CD4-positive, CD25-positive, alpha-beta regulatory T cell (primary cell): ENCODE measurements at regions not wholly inside any gene's neighbourhood (a gene's known extent, or its start where the extent isn't known, plus 50 kb on each side); places are given as distances from the start of the nearest gene placed in this dataset.
A peak's percentile ranks its signal among the peaks of the same experiment; 100 is the strongest.
"Not testable (repeated sequence)": the region's sequence is repeated elsewhere in the genome, so short reads cannot be mapped to it uniquely, and the experiment has no call there.

Experiments
- ATAC-seq, 2 donors: fragments of 150-1000 bp; cut with Tn5 transposase; one replicate each; pipeline ENCODE4 v1.10.0; 2021; ENCODE audit warnings: low read depth in 2 of 2, moderate number of reproducible peaks in 2 of 2, moderate library complexity in 1 of 2
- DNase-seq, 3 donors: peaks; one replicate each; pipeline versions ENCODE4 v3.0.0 to v3.0.0-alpha.2; 2012 to 2022; ENCODE audit warnings: mixed read lengths in 1 of 3
- H3K27ac ChIP-seq: one replicate; pipeline ENCODE4 v1.7.0; 2013; ENCODE audit warnings: mild to moderate bottlenecking, low read length; ENCODE audit not compliant: insufficient read depth, poor library complexity, severe bottlenecking
- H3K27me3 ChIP-seq: one replicate; pipeline ENCODE4 v1.7.0; 2013; ENCODE audit warnings: low read length; ENCODE audit not compliant: control insufficient read depth, insufficient read depth
- H3K36me3 ChIP-seq: one replicate; pipeline ENCODE4 v1.7.0; 2013; ENCODE audit warnings: mild to moderate bottlenecking, low read length, moderate library complexity; ENCODE audit not compliant: control insufficient read depth, insufficient read depth
- H3K4me1 ChIP-seq: 2 replicates; pipeline ENCODE4 v1.7.0; 2013; ENCODE audit warnings: mild to moderate bottlenecking, low read length; ENCODE audit not compliant: insufficient read depth, control insufficient read depth, poor library complexity, severe bottlenecking
- H3K4me3 ChIP-seq: one replicate; pipeline ENCODE4 v1.7.0; 2013; ENCODE audit warnings: low read depth, mild to moderate bottlenecking, low read length, moderate library complexity
- H3K9me3 ChIP-seq, 2 experiments: 1 replicate in 1 of 2; 2 replicates in 1 of 2; pipeline ENCODE4 v1.7.0; 2013; ENCODE audit warnings: low read length in 2 of 2, mild to moderate bottlenecking in 1 of 2, moderate library complexity in 1 of 2; ENCODE audit not compliant: control insufficient read depth in 2 of 2
- H3K27ac Mint-ChIP-seq, 3 donors: one replicate each; pipeline ENCODE4 v1.8.0; 2020 to 2022; ENCODE audit warnings: mild to moderate bottlenecking in 3 of 3, mixed read lengths in 3 of 3, moderate library complexity in 2 of 3
- H3K27me3 Mint-ChIP-seq: one replicate; pipeline ENCODE4 v1.8.0; 2022; ENCODE audit warnings: mild to moderate bottlenecking, mixed read lengths
- H3K36me3 Mint-ChIP-seq: one replicate; pipeline ENCODE4 v1.8.0; 2020; ENCODE audit warnings: mixed read lengths
- H3K4me1 Mint-ChIP-seq, 4 donors: one replicate each; pipeline ENCODE4 v1.8.0; 2020 to 2022; ENCODE audit warnings: mixed read lengths in 4 of 4, mild to moderate bottlenecking in 1 of 4
- H3K4me3 Mint-ChIP-seq, 4 donors: one replicate each; pipeline ENCODE4 v1.8.0; 2020 to 2022; ENCODE audit warnings: mild to moderate bottlenecking in 4 of 4, mixed read lengths in 4 of 4, moderate library complexity in 3 of 4
- H3K9me3 Mint-ChIP-seq, 7 donors: one replicate each; pipeline ENCODE4 v1.8.0; 2020 to 2022; ENCODE audit warnings: mixed read lengths in 7 of 7, mild to moderate bottlenecking in 3 of 7, moderate library complexity in 2 of 7

DNA sequence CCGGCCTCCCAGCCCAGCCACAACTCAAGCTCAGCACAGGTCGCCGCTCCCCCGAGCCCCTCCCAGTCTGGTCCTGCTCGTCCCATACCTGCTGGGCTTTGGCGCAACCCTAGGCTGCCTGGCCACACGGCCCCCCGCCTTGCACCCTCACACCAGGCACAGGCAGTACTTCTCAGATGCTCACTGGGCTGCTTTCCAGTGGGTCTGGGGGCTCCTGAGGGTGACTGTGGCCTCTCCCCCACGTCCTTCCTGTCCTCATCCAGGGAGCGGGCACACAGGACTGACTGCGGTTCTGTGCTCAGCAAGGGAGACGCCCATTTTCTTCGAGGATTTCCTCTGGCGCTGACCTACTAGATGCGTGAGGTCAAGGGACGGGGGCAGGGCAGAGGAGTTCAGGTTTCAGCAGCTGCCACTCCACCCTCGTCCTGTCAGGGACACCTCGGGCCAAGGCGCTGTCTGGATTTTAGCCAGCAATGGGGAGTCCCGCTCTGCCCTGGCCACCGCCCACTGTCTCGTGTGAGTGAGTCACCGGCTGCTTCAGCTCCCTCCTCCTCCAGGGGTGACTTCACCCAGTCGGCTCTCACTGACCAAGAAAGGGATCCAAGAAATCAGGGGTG lies 115.8 kb downstream of the NPIPB11 start:
- Mint-ChIP-seq H3K4me3 (peak overlapping the region in 1 of 4 donors; percentile 46), H3K9me3 (no peaks in the 10 kb centered on the region), H3K27me3 (no peaks in the 10 kb centered on the region), H3K36me3 (no peaks in the 10 kb centered on the region), H3K27ac (peak overlapping the region in 1 of 3 donors; percentile 71), H3K4me1 (peaks cover 0 to 15% (median 3%) of the 10 kb centered on the region in 4 donors)
- ATAC-seq (peak; percentile 75 to 78), DNase-seq (peak in 2 of 3 donors; percentile 29 to 46)
- H3K4me3 ChIP-seq, result no peak overlapping the region
- H3K4me1 ChIP-seq, result peaks cover 8% of the 10 kb centered on the region
- H3K36me3 ChIP-seq, result no peaks in the 10 kb centered on the region
- H3K27ac ChIP-seq, result no peak overlapping the region
- H3K9me3 ChIP-seq, result no peaks in the 10 kb centered on the region
- no peaks in the 10 kb centered on the region for H3K27me3 ChIP-seq

DNA sequence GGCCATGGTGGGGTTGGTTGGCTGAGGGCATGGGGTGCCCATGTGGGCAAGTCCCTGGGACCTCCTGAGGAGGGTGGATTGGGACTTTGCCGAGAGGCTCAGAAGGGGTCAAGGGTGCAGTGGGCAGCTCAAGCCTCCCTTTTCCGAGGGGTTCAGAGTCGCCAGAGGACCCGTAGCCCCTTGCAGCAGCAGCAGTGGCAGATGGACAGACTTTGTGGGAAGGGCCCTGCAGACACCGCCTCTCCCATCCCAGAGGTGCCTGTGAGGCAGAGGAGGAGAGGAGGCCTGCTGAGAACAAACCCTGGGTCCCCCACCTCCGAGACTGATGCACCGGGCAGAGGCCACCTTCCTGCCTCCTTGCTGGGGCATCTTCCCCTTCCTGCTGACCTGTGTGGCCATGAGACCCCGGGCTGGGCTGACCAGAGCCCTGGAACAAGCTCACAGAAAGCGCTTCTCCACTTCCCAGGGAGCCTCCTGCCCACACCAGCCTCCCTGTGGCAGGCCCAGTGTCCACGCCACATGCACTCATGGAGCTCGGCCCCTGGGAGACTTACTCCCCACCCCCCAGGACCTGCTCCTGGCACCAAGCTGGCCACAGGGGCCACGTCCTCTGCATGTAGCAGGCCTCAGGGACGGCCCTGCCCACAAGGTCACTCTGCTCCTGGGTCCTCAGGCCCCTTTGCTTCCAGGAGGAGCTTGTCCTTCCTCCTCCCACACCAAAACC lies 116.8 kb downstream of the NPIPB11 start:
- H3K4me1 ChIP-seq, DNase-seq, ATAC-seq, H3K27me3 Mint-ChIP-seq, H3K4me3 Mint-ChIP-seq, H3K27me3 ChIP-seq, H3K9me3 ChIP-seq, H3K4me3 ChIP-seq, H3K36me3 Mint-ChIP-seq, H3K27ac ChIP-seq, H3K9me3 Mint-ChIP-seq, H3K36me3 ChIP-seq: not testable (repeated sequence)
- Mint-ChIP-seq H3K27ac (peak overlapping the region in 1 of 3 donors; percentile 81), H3K4me1 (peaks cover 0 to 21% (median 5%) of the 10 kb centered on the region in 4 donors)

DNA sequence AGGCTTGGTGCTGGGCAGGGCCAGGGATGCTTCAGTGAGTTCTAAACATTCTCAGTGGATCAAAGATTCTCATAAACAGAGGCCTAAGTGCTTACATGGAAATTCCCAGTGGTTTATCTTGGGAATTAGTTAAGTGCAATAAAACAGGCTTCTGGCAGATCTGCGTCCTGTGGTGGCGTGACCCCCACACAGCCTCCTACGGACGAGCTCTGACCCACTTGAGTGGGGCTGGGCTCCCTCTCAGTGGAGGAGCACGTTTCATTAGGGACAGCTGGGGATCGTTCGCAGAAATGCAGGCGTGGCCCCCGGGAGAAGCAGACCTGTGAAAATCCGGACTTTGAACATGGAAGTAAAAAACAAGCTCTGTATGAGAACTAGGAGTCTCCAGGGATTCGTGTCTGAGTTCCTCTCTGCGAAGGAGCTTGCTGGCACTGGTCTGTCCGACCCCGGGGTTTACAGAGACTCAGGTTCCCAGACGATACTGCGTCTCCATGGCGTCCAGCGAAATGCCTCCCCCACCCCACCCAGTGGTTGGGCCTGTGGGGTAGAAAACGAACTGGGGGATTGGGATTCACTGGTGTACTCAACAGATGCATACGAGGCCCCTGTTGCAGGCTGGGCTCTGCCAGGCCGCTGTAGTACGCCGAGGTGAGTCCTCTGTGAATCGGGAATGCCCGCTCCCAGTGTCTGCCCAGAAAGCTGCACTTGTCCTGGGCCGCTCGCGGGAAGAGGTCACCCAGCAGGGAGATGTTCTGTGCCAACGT lies 117.6 kb downstream of the NPIPB11 start:
- not testable (repeated sequence) for ATAC-seq, H3K9me3 ChIP-seq, H3K27me3 ChIP-seq, H3K36me3 ChIP-seq, H3K4me3 ChIP-seq, H3K4me1 ChIP-seq, H3K27ac ChIP-seq, H3K36me3 Mint-ChIP-seq, H3K9me3 Mint-ChIP-seq, DNase-seq, H3K27me3 Mint-ChIP-seq, H3K4me3 Mint-ChIP-seq
- Mint-ChIP-seq H3K27ac (peak overlapping the region in 1 of 3 donors; percentile 56), H3K4me1 (peaks cover 0 to 25% (median 6%) of the 10 kb centered on the region in 4 donors)

DNA sequence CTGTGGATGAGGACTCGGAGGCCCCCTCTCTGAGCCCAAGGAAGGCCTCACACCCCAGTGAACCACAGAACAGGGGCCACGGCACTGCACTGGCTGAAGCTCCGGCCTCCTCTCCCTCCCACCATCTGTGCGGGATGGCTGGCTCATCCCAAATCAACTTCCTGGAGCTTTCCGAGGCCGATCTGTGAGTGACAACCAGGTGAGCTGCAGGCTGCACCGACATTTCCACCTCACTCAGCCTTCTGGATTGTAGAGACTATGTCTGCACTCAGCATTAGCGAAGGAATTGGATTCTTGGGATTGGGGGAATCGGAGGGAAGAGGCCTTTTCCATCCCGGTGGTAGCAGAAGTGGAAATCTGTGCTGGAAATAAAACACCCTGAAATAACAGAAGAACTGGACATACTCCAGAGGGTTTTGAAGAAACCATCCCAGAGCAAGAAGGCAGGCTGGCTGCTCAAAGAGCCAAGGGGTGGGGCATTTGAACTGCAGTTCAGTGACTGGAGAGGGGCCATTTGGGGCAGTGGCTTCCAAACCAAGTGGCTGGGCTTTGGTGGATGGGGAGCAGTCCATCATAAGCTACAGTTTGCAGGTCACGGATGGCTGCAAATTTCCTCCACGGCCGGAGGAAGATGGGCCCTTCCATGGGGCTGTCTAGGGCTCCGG lies 118.5 kb downstream of the NPIPB11 start:
- not testable (repeated sequence) for DNase-seq, H3K36me3 ChIP-seq, H3K27ac Mint-ChIP-seq, H3K27me3 ChIP-seq, H3K9me3 ChIP-seq, H3K4me3 ChIP-seq, H3K4me3 Mint-ChIP-seq, ATAC-seq, H3K36me3 Mint-ChIP-seq, H3K27ac ChIP-seq, H3K27me3 Mint-ChIP-seq, H3K4me1 ChIP-seq, H3K9me3 Mint-ChIP-seq
- H3K4me1 Mint-ChIP-seq, result peaks cover 0 to 25% (median 6%) of the 10 kb centered on the region in 4 donors

DNA sequence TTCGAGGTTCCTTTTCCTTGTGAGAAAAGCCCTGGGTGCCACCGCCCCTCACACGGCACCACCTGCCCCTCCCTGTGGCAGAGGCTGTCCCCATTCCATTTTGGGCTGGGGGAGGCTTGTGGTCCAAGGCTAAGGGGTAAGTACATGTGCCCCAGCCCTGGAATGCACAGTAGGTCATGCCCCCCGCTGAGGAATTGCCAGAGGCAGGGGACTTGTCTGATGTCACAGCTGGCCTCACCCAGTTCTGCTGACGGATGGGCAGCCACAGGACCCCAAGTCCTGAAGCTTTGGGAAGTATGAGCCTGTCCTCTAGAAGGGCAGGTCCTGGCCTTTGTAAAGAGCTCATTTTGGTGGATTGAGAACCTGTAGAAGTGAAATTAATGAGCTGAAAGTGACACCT lies 119.3 kb downstream of the NPIPB11 start:
- DNase-seq, H3K9me3 ChIP-seq: not testable (repeated sequence)
- H3K4me1 Mint-ChIP-seq, result peaks cover 0 to 25% (median 6%) of the 10 kb centered on the region in 4 donors

DNA sequence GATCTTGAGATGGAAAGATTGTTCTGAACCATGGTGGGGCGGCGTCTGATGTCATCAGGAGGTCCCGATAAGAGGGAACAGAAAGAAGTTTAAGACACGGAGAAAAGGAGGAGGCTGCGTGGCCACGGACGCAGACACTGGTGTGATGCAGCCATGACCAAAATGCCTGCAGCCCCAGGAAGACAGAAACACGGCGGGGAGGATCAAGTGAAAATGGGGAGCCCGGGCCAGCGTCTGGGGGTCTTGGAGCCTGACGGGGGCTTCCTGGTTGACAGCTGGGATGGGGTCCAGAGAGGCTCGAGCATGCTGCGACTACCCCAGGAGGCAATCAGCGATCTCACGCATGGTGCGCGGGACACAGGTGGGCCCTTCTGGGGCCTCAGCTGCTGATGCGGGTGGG lies 119.7 kb downstream of the NPIPB11 start:
- H3K4me3 Mint-ChIP-seq, H3K9me3 ChIP-seq, H3K27me3 ChIP-seq, ATAC-seq, DNase-seq, H3K36me3 Mint-ChIP-seq, H3K9me3 Mint-ChIP-seq, H3K36me3 ChIP-seq, H3K27me3 Mint-ChIP-seq, H3K4me1 ChIP-seq, H3K4me3 ChIP-seq, H3K27ac ChIP-seq: not testable (repeated sequence)
- Mint-ChIP-seq H3K4me1 (peaks cover 0 to 25% (median 6%) of the 10 kb centered on the region in 4 donors), H3K27ac (peak overlapping the region in 1 of 3 donors; percentile 60)

More for the DNA sequence above, 119.3 kb downstream of the NPIPB11 start:
- not testable (repeated sequence) for H3K4me3 ChIP-seq, H3K27me3 Mint-ChIP-seq, H3K27ac Mint-ChIP-seq, H3K36me3 Mint-ChIP-seq, H3K9me3 Mint-ChIP-seq, ATAC-seq, H3K27me3 ChIP-seq, H3K36me3 ChIP-seq, H3K4me3 Mint-ChIP-seq, H3K27ac ChIP-seq, H3K4me1 ChIP-seq

DNA sequence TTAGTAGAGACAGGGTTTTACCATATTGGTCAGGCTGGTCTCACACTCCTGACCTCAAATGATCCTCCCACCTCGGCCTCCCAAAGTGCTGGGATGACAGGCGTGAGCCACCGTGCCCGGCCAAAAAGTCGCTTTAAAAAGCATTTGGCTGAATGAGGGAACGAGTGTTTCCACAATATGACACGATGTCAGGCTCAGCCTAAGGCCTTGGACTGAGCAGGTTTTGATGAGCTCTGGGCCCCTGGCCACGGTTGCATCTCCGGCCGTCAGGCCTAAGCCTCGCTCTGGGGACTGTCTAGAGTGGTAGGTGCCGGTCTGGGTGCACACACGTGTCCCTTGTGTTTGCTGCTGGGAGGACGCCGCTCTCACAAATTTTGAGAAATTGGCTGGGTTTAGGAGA lies 120.3 kb downstream of the NPIPB11 start:
- not testable (repeated sequence) for H3K27me3 ChIP-seq, H3K36me3 Mint-ChIP-seq, DNase-seq, H3K4me1 ChIP-seq, H3K36me3 ChIP-seq, H3K27ac ChIP-seq, H3K9me3 Mint-ChIP-seq, H3K9me3 ChIP-seq, ATAC-seq, H3K4me3 ChIP-seq, H3K27me3 Mint-ChIP-seq, H3K4me3 Mint-ChIP-seq, H3K27ac Mint-ChIP-seq
- peaks cover 0 to 20% (median 6%) of the 10 kb centered on the region in 4 donors for H3K4me1 Mint-ChIP-seq
